Activated CD4-positive, CD25-positive, alpha-beta regulatory T cell treated with anti-CD3 and anti-CD28 coated beads, Interleukin-2, amount 50 U/mL, for 24 hours (primary cell): ENCODE measurements at regions not wholly inside any gene's neighbourhood (a gene's known extent, or its start where the extent isn't known, plus 50 kb on each side); places are given as distances from the start of the nearest gene placed in this dataset.
A peak's percentile ranks its signal among the peaks of the same experiment; 100 is the strongest.

ENCODE experiments used
- ATAC-seq, 2 donors: fragments of 150-1000 bp; cut with Tn5 transposase; one replicate each; pipeline ENCODE4 v1.10.0; 2021; ENCODE audit warnings: mild to moderate bottlenecking in 1 of 2, moderate library complexity in 1 of 2

DNA sequence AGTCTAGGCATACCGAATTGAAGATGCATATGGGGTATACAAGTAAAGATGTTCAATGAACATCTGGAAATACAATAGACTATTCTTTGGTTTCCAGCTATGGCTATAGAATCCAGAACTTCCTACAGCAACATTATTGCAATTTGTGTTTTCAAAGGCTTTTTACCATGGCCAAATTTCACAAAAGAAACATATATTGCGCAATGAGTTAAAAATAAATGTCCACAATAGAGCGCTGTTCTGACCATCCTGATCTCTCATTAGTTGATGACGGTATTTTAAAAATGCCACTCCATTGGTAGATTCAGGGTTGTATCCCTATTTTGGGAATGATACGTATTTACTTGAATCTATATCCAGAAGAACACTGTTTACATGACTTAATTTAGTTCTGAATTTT lies 139.2 kb downstream of the LINC00632 start:
- ATAC-seq: no peak

DNA sequence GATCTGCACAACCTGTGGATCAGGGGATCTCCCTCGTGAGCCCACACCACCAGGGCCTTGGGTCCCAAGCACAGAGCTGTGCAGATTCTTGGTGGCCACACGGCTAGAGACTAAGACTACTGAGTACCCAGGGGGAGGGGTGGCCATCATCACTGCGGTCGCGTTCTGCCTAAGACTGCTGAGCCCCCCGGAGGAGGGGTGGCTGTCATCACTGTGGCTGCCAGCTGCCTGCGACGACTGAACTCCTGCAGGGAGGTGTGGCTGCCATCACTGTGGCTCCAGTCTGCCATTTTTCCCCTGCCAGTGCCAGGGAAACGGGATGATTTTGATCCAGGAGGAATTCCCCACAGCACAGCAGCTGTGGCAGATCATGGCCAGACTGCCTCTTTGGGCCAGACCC lies 141.7 kb upstream of the SPANXB1 start:
- ATAC-seq: no peak

DNA sequence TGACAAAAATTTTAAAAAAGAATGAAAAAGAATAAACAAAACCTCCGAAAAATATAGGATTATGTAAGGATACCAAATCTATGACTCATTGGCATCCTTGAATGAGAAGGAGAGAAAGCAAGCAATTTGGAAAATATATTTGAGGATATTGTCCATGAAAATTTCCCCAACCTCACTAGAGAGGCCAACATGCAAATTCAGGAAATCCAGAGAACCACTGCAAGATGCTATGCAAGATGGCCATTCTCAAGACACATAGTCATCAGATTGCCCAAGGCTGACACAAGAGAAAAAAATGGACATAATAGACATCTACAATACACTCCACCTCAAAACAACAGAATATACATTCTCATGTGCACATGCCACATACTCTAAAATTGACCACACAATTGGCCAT lies 135.9 kb upstream of the SPANXB1 start:
- no peak for ATAC-seq

DNA sequence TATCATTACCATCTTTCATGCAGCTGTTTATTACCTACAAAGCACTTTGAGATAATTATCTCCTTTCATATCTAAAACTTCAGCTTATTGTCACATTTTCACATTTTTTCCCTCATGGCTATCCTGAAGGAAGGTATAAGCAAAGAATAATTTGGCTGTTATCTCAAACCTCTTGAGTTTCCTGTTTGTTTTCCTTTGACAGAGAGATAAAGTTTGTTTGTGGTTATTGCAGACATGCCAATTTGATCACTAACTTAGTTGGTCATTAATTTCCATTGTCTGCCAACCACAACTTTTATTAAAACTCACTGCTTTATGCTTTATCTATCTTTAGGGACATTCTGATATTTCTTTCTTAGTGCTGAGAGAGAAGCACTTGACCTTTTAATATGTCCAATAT lies 89.8 kb upstream of the SPANXB1 start:
- no peak for ATAC-seq

DNA sequence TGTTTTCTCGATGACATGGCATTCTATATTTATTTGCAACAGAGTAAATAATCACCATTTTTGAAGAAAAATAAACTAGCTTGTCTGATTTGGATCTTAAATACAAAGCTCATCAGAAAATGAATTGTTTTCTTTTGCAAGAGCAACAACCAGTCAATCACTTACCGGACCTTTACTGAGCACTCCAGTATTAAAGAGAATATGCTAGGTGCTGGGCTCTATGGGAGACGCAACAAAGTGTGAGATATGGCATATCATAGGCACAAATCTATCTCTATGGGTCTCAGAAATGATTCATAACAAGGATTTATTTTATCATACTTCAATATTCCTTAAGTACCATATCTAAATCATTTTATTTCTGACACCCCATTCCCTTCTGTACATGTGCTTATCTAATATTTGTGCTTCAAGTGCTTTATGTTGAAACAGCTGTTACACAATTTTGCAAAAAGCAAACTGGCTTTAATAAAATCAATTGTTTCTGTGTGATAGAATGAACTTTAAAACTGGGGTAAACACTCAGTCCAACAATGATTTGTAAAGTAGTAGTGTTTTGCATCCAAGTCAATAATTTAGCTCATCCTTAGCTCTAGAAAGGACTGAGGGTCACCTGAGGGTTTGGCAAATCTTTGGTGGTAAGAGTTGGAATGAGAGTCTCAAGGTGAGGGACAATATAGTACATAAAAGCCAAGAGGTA lies 88.4 kb upstream of the SPANXB1 start:
- ATAC-seq: no peak

DNA sequence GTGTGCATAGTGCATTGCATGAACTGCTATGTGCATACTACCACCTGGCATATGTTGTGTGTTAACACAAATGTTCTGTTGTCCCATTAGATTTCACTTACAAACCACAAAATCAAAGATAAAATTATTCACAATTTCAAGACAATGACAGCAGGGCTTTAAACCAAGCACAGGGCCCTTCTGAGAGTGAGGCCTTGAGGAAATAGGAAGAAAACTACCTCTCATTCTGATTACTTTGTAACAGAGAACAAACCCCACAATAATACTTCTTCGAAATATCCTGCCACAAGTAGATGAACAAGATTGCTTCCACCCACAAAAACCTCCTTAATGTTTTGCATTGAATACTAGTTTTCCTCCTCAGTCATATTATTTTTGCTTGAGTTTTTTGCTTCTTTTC lies 85.5 kb upstream of the SPANXB1 start:
- ATAC-seq: no peak

DNA sequence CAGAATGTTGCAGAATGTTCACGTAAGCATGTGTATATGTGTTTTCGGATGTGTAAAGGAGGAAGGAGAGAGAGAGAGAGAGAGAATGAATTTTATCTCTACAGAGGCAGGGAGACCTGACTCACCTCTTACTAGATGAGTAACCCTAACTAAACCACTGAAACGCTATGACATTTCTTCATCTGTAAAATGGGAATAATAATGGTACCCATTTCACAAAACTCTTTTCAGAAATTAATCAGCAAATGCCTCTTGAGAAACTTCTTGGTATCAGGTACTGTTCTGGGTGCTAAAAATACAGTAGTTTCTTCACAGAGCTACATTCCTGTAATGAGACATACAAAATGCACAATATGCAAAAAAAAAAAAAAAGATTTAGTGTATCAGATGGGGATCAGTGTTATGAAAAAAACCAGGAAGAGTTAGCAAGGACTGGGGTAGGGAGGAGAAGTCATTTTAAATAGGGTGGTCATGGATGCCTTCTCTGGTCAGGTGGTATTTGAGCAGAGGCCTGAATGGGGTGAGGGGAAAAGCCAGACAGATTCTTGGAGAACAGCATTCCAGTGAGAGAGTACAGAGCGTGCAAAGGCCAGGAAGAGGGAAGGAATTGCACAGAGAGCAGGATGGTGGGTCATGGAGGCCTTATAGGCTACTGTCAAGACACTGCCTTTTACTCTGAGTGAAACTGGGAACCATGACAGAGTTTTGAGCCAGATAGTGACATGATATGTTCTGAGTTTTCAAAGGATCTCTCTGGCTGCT lies 84.9 kb upstream of the SPANXB1 start:
- ATAC-seq: peak in 1 of 2 donors; percentile 20

DNA sequence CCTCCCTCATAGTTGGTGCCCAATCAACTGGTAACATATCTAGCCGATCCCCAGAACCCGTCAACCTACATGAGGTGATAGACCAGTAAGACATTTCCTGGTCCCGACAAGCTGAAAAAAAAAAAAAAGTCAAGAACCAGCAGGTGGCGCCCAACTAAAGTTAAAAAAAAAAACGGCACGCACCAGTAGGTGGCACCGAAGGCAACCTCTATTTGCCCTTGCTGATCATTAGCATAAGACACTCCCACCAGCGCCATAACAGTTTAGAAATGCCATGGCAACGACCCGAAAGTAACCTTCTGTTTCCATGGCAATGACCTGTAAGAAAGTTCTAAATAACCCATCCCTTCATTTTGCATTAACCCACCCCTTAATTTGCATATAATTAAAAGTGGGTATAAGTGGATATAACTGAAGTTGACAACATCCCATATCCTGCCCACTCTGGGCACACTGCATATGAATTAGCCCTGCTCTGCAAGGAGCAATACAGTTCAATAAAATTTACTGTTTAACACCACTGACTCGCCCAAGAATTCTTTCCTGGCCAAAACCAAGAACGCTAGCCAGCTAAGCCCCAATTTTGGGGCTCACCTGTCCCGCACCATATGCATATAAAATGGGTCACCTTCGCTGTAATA lies 83.9 kb upstream of the SPANXB1 start:
- no peak for ATAC-seq

DNA sequence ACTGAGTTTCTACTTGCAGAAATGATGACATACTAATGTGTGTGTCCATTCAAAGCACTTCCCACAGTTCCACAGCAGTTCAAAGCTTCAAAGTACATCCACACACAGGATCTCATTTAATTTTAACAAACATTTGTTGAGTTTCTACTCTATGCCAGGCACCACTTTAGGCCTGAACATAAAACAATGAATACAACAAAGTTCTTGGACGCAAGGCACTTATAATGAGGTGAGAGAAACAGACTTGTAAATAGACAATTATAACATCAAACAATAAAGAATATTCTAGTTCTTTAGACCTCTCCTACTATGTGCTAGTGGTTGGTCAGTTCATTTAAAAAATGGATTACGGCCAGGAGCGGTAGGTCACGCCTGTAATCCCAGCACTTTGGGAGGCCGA lies 82.0 kb upstream of the SPANXB1 start:
- no peak for ATAC-seq

DNA sequence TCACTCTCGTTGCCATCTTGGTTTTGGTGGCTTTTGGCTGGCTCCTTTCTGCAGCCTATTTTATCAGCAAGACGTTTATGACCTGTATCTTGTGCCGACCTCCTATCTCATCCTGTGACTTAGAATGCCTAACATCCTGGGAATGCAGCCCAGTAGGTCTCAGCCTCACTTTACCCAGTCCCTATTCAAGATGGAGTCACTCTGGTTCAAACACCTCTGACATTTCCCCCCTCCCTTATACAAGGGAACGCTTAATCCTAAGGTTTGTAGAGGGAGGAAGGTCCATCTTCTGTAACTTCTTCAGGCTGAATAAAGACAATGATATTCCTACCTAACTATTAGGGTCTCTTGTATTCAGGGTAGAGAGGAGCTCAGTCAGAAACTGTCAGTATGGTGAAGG lies 79.3 kb upstream of the SPANXB1 start:
- ATAC-seq: no peak

DNA sequence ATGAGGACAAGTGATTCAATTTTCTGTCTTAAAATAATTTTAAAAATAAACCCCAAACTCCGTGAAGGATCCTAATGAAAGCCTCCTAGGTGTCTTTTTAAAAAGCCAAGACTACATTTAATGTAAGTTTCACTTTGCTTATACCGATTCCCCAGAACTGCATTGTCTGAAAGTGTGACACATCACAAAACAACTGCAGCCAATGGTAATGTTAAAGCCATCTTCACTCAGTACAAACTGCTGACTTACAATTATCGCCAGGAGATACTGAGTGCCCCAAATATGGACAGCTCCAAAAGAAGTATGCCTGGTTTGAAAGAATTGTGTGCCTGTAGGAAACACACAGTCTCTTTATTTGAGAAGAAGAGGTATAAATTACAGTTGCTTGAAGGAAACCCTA lies 73.7 kb upstream of the SPANXB1 start:
- ATAC-seq: no peak

DNA sequence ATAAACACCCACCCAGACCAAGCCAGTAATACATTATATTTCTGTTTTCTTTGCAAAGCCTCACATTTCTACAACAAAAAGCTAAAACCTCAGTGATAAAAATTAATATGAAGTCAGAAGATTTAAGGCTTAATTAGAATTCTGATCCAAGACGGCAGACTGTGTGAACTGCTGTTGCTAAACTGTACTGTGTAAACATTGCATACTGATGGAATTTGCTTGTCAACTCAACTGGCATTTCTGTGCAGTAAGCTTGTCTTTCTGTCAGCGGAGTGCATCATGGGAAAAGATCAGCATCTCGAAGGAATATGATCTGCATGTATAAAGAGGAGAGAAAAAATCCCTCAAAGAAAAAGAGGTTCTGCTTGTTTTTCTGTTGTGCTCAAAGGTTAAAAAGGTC lies 69.4 kb upstream of the SPANXB1 start:
- ATAC-seq: no peak

DNA sequence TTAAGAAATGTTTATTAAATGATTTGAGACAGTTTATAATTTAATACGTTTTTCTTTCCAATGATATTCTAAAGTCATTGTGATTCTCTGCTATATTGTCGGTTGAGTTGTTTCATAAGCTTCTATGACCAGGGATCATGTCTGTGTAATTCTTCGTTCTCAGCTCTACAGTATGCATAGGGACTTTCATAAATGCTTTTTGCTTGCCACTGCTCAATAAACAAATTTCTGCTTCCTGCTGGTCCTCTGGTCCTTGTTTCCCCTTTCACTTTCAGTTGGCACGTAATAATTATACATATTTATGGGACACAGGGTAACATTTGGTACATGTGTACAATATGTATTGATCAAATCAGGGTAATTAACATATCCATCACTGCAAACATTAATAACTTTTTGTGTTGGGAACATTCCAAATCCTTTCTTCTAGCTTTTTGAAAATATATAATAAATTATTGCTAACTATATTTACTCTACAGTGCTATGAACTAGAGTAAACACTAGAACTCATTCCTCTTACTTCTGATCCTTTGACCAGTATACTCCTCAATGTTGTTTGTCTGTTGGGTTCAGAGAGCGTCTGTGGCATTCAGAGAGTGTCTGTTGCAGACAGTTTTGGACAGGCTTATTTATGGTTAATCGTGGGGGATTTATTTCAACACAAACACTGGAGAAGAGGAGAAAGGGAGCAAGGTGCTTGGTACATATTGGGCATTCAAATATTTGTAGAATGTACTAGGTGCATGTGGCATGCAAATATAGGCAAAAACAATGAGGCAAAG lies 68.3 kb upstream of the SPANXB1 start:
- ATAC-seq: no peak

DNA sequence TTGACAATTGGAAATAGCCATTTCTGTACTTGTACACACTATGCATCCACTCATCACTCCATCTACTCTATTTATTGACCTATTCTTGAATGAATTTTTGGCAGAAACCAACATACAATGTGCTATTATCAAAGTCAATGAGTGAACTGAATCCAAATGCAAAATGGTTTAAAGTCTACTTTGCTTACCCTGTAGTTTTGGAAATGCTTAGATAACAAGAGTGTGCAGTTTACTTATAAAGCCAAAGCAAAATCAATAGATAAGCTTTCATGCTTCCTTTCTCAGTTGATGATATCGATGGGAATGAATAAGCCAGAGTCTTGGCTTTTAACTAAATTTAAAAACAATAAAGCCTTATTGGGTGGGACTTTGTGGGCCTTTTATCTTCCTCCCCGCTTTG lies 58.9 kb upstream of the SPANXB1 start:
- no peak for ATAC-seq

DNA sequence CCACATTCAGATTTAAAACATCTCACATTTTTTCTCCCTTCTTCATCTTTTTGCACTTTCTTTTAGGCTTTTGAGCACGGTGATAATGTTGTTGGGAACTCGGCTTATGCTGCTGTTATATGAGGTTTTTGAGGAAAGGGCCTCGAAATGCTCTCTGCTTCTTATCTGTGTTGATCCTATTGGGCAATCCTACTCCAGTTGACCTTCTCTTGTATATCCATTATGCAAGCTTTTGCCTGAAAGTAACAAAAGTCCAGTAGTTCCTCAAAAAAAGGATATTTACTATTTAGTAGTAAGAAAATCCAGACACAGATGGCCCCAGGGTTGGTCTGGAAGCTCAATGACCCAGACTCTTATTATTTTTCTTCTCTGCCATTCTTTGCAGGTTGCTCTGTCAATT lies 57.7 kb upstream of the SPANXB1 start:
- no peak for ATAC-seq

DNA sequence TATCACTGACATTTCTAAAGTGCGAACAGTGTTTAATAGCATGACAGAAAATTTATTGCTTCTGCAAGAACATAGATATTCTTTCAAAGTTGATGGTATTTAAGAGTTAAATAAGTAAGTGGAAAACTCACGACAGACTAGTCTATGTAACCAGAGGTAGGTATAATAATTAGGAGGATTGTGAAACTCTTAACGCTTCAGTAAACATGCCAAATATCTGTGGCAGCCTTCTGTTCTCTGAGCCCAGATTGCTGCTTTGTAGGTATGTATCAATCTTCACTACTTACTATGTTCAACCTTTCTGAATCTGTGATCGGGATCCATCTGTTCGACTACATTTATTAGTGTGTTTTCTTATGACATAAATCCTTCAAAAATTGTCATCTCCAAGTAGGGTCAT lies 53.6 kb upstream of the SPANXB1 start:
- ATAC-seq: no peak

DNA sequence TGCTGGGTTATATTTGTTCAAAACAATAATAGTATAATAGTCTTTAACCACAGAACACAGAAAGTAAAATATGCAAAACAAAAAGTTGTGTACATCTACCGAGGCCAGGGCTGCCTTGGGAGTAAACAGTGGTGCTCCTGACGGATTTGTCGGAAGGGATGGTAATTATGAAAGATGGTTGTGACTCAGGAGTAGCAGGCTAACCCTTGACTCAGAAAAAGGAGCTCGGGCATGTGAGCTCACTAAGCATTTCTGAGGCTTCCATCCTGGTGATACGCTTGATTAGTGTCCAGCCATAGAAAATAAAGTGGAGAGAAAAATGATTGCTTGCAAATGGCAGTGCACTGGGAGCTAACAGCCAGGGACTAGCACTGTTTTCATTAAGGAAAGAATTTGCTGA lies 53.2 kb upstream of the SPANXB1 start:
- ATAC-seq: no peak
